Right lobe of liver (tissue), 4 donors: ENCODE measurements at regions not wholly inside any gene's neighbourhood (a gene's known extent, or its start where the extent isn't known, plus 50 kb on each side); places are given as distances from the start of the nearest gene placed in this dataset.

Experiments used
- POLR2A ChIP-seq: fragments of 450-650 bp; IDR thresholded peaks from one replicate; pipeline ENCODE4 v1.6.1; 2017; ENCODE audit warnings: antibody characterized with exemption, mild to moderate bottlenecking
- TF ChIP-seq, protein P1 (sequence below), 4 donors: fragments of 200-600 bp in 3 of 4; fragments of 450-650 bp in 1 of 4; IDR thresholded peaks; one replicate each; pipeline versions ENCODE4 v1.5.1 to v1.8.0; 2016 to 2022; ENCODE audit warnings: antibody characterized with exemption in 4 of 4, mild to moderate bottlenecking in 2 of 4
- donor health status: DM: no; HTN: no; CAD: no.
- donor health status: DM: no; HTN: no; CAD: no.
- donor health status: DM: no; HTN: yes; CAD: no.

DNA sequence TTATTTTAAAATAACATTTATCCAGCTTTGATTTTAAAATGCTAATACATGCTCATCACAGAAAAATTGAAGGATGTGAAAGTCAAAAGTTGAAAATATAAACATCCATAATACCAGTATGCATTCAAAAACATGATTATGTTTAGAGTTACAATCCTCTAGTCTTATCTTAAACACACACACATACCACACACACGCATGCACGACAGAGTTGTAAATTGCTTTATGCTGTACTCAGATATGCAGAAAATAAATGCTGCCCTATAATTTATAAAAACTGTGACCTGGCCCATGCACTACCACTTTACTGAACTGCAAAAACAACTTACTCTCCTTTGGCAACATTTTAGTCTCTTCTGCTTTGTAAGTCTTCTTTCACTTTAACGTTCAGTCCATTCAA, 793.0 kb upstream of the FANCL start:
- TF ChIP-seq, protein P1, sequence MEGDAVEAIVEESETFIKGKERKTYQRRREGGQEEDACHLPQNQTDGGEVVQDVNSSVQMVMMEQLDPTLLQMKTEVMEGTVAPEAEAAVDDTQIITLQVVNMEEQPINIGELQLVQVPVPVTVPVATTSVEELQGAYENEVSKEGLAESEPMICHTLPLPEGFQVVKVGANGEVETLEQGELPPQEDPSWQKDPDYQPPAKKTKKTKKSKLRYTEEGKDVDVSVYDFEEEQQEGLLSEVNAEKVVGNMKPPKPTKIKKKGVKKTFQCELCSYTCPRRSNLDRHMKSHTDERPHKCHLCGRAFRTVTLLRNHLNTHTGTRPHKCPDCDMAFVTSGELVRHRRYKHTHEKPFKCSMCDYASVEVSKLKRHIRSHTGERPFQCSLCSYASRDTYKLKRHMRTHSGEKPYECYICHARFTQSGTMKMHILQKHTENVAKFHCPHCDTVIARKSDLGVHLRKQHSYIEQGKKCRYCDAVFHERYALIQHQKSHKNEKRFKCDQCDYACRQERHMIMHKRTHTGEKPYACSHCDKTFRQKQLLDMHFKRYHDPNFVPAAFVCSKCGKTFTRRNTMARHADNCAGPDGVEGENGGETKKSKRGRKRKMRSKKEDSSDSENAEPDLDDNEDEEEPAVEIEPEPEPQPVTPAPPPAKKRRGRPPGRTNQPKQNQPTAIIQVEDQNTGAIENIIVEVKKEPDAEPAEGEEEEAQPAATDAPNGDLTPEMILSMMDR (IDR thresholded peaks at IDR 0.05) = no peak
- TF ChIP-seq POLR2A = no peak
